Hepatocyte (in vitro differentiated cells): ENCODE measurements at regions not wholly inside any gene's neighbourhood (a gene's known extent, or its start where the extent isn't known, plus 50 kb on each side); places are given as distances from the start of the nearest gene placed in this dataset.

ENCODE experiments used
- DNase-seq: peaks from one replicate; pipeline ENCODE4 v3.0.0-alpha.2; 2016; ENCODE audit warnings: low spot score
- H2AFZ ChIP-seq: fragments of 200-600 bp; sonication (generic); 2 replicates; pipeline ENCODE4 v1.6.0; 2016; ENCODE audit warnings: antibody characterized with exemption, mild to moderate bottlenecking
- H3K27ac ChIP-seq: fragments of 200-600 bp; sonication (generic); 2 replicates; pipeline ENCODE4 v1.5.1; 2016; ENCODE audit warnings: mild to moderate bottlenecking
- H3K27me3 ChIP-seq: fragments of 200-600 bp; sonication (generic); 2 replicates; pipeline ENCODE4 v1.6.1; 2016
- H3K36me3 ChIP-seq: fragments of 200-600 bp; sonication (generic); replicated peaks from 2 replicates; pipeline ENCODE4 v1.5.1; 2016; ENCODE audit warnings: low read depth; ENCODE audit not compliant: insufficient read depth
- H3K4me1 ChIP-seq: fragments of 200-600 bp; sonication (generic); 2 replicates; pipeline ENCODE4 v1.5.1; 2016; ENCODE audit warnings: mild to moderate bottlenecking, moderate library complexity; ENCODE audit not compliant: insufficient read depth
- H3K4me2 ChIP-seq: fragments of 200-600 bp; sonication (generic); 2 replicates; pipeline ENCODE4 v1.6.0; 2016
- H3K4me3 ChIP-seq: fragments of 200-600 bp; sonication (generic); 2 replicates; pipeline ENCODE4 v1.5.1; 2016; ENCODE audit warnings: mild to moderate bottlenecking
- H3K79me2 ChIP-seq: fragments of 200-600 bp; sonication (generic); 2 replicates; pipeline ENCODE4 v1.6.0; 2017; ENCODE audit warnings: mild to moderate bottlenecking
- H3K9me2 ChIP-seq: fragments of 200-600 bp; sonication (generic); replicated peaks from 2 replicates; pipeline ENCODE4 v1.6.0; 2017; ENCODE audit warnings: mild to moderate bottlenecking; ENCODE audit not compliant: insufficient read depth
- H3K9me3 ChIP-seq: fragments of 200-600 bp; sonication (generic); 2 replicates; pipeline ENCODE4 v1.5.1; 2016; ENCODE audit warnings: low read depth, mild to moderate bottlenecking
- H4K20me1 ChIP-seq: fragments of 200-600 bp; sonication (generic); 2 replicates; pipeline ENCODE4 v1.6.0; 2016; ENCODE audit warnings: mild to moderate bottlenecking; ENCODE audit not compliant: insufficient read depth, poor library complexity, severe bottlenecking
- CTCF ChIP-seq: fragments of 200-600 bp; sonication (generic); IDR thresholded peaks from 2 replicates; pipeline ENCODE4 v1.5.1; 2016; ENCODE audit warnings: antibody characterized with exemption, mild to moderate bottlenecking; ENCODE audit not compliant: poor library complexity
- EZH2 ChIP-seq: fragments of 200-600 bp; sonication (generic); IDR thresholded peaks from 2 replicates; pipeline ENCODE4 v1.6.1; 2016; ENCODE audit warnings: antibody characterized with exemption, mild to moderate bottlenecking, borderline replicate concordance
- EZH2phosphoT487 ChIP-seq: fragments of 200-600 bp; sonication (generic); IDR thresholded peaks from one replicate; pipeline ENCODE4 v1.6.1; 2018; ENCODE audit warnings: antibody characterized with exemption, mild to moderate bottlenecking, low read depth, moderate library complexity; ENCODE audit not compliant: unreplicated experiment, severe bottlenecking
- WGBS: methylation state at CpG from one replicate; pipeline ENCODE4 v1.1.6; 2016; ENCODE audit warnings: low lambda C conversion rate; ENCODE audit errors: missing lambda C conversion rate; 5-methylcytosine and 5-hydroxymethylcytosine counted together

GRCh38 chr15:47603026-47603425, 114.3 kb upstream of the SEMA6D start:
- Histone ChIP-seq H3K36me3 (no peaks in the 10 kb centered on the region), H3K79me2 (no peaks in the 10 kb centered on the region), H2AFZ (no peak overlapping the region), H3K4me1 (no peaks in the 10 kb centered on the region), H3K9me2 (no peaks in the 10 kb centered on the region), H3K9me3 (no peaks in the 10 kb centered on the region), H4K20me1 (no peaks in the 10 kb centered on the region), H3K4me3 (no peak overlapping the region), H3K4me2 (no peak overlapping the region), H3K27ac (no peak overlapping the region), H3K27me3 (no peaks in the 10 kb centered on the region)
- DNase-seq: no peak
- TF ChIP-seq CTCF (no peak), EZH2phosphoT487 (no peak), EZH2 (no peak)
- 94% methylated on average over 2 of the region's 2 CpGs for WGBS

- H3K79me2 ChIP-seq: no peaks in the 10 kb centered on the region
- no peaks in the 10 kb centered on the region for H3K4me1 ChIP-seq
- no peaks in the 10 kb centered on the region for H3K9me2 ChIP-seq
- H2AFZ ChIP-seq: no peak overlapping the region
- H3K9me3 ChIP-seq: no peaks in the 10 kb centered on the region
- H3K4me3 ChIP-seq: no peak overlapping the region
- no peak for DNase-seq
- no peaks in the 10 kb centered on the region for H4K20me1 ChIP-seq
- H3K4me2 ChIP-seq: no peak overlapping the region
- no peak overlapping the region for H3K27ac ChIP-seq
- H3K36me3 ChIP-seq: no peaks in the 10 kb centered on the region
- TF ChIP-seq EZH2 (no peak), CTCF (no peak), EZH2phosphoT487 (no peak)
- H3K27me3 ChIP-seq: no peaks in the 10 kb centered on the region
These were observed 109.6 kb upstream of the SEMA6D start for GRCh38 chr15:47607695-47608094.

DNA sequence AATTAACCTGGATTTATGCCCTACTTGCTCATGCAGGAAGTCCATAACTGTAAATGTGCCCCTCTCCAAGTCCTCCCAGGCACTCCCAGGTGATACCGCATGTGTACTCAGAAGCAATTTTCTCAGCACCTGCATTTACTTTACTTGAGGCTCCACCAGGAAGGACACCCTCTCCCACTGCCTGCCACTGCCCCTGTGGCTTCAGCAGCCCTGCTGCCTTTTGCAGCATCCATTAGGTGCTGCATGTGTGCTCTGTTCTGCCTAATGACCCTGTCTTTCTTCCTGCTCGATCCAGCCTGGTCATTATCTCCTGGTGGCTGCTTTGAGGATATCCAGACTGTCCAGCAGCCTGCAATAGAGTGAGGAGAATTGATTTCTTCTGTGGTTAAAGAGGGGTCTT, 107.6 kb upstream of the SEMA6D start:
- no peak for DNase-seq
- no peak overlapping the region for H3K27ac ChIP-seq
- no peak overlapping the region for H3K4me3 ChIP-seq
- H3K9me2 ChIP-seq: no peaks in the 10 kb centered on the region
- no peaks in the 10 kb centered on the region for H3K27me3 ChIP-seq
- no peak for TF ChIP-seq EZH2phosphoT487
- no peak for TF ChIP-seq EZH2
- no peak for TF ChIP-seq CTCF
- H3K36me3 ChIP-seq: no peaks in the 10 kb centered on the region
- H3K4me2 ChIP-seq: no peak overlapping the region
- H4K20me1 ChIP-seq: no peaks in the 10 kb centered on the region
- H2AFZ ChIP-seq: no peak overlapping the region
- H3K79me2 ChIP-seq: no peaks in the 10 kb centered on the region
- H3K4me1 ChIP-seq: no peaks in the 10 kb centered on the region
- WGBS: 39% methylated on average over 2 of the region's 2 CpGs
- no peaks in the 10 kb centered on the region for H3K9me3 ChIP-seq

DNA sequence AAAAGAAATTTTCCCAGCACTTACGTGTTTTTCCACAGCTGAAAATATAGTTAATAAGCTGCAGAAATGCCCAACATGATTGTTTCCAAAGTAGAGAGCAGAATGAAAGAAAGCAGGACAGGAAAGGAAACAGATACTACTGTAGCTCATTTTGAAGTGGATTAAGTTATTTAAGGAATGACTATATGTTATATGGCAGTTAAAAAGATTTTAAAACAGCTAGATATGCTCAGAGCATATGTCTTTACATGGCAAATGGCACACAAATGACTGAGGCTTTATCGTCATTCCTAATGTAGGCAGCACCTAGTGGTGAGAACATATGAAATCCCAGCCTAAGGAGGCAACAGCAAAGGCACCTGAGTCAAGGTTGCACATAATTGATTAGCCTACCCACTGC, 106.6 kb upstream of the SEMA6D start:
- Histone ChIP-seq H3K4me1 (no peaks in the 10 kb centered on the region), H3K36me3 (no peaks in the 10 kb centered on the region), H3K27ac (no peak overlapping the region), H3K4me2 (no peak overlapping the region), H3K9me3 (no peaks in the 10 kb centered on the region), H4K20me1 (no peaks in the 10 kb centered on the region), H2AFZ (no peak overlapping the region), H3K4me3 (no peak overlapping the region), H3K9me2 (no peaks in the 10 kb centered on the region), H3K79me2 (no peaks in the 10 kb centered on the region), H3K27me3 (no peaks in the 10 kb centered on the region)
- WGBS: 61% methylated on average over 2 of the region's 2 CpGs
- TF ChIP-seq EZH2phosphoT487 (no peak), EZH2 (no peak), CTCF (no peak)
- DNase-seq: no peak
